ENCODE measurements at regions not wholly inside any gene's neighbourhood (a gene's known extent, or its start where the extent isn't known, plus 50 kb on each side); places are given as distances from the start of the nearest gene placed in this dataset.

GRCh38 chr5:18023986-18024385 is 389.7 kb downstream of the TAF11L14 start:
- TF ChIP-seq YY1 (IDR thresholded peaks at IDR 0.05; ENCODE audit: insufficient read depth, insufficient read length) (no peak), SUZ12 (IDR thresholded peaks at IDR 0.05; ENCODE audit: extremely low read depth, insufficient read depth, insufficient read length) (no peak)

All from NT2/D1 (cell line).